ENCODE measurements at regions not wholly inside any gene's neighbourhood (a gene's known extent, or its start where the extent isn't known, plus 50 kb on each side); places are given as distances from the start of the nearest gene placed in this dataset.

DNA sequence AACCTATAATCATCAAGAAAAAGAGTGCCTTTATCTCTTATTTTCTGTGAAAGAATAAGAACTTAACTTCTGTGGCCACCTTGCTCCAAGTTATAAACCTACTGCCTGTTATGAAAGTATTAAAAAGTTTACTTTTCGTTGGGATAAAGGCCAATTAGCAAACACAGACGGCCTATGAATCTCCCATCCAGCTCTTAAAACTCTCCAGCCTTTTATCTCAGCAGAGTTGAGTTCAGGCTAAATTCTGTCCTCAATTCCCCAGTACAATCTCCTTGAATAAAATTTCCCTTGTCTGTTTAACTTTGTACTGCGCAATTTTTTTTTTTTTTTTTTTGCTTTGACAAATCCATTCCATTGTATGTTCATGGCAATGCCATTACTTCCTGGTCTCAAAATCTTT is 1058.4 kb downstream of the SLITRK5 start:
- DNase-seq (no peak), ATAC-seq (no peak)
- 85 to 90% methylated on average over 3 of the region's 3 CpGs for WGBS, 2 donors
- intact Hi-C loops (cut with DNase I), result no loop called here
- Histone ChIP-seq H3K27me3 (no peaks in the 10 kb centered on the region), H3K36me3 (no peaks in the 10 kb centered on the region), H3K4me3 (no peak overlapping the region), H3K9me3 (peaks cover 0 to 23% (median 0%) of the 10 kb centered on the region in 11 donors), H3K4me1 (no peaks in the 10 kb centered on the region), H3K27ac (no peak overlapping the region)
- TF ChIP-seq, protein P1, sequence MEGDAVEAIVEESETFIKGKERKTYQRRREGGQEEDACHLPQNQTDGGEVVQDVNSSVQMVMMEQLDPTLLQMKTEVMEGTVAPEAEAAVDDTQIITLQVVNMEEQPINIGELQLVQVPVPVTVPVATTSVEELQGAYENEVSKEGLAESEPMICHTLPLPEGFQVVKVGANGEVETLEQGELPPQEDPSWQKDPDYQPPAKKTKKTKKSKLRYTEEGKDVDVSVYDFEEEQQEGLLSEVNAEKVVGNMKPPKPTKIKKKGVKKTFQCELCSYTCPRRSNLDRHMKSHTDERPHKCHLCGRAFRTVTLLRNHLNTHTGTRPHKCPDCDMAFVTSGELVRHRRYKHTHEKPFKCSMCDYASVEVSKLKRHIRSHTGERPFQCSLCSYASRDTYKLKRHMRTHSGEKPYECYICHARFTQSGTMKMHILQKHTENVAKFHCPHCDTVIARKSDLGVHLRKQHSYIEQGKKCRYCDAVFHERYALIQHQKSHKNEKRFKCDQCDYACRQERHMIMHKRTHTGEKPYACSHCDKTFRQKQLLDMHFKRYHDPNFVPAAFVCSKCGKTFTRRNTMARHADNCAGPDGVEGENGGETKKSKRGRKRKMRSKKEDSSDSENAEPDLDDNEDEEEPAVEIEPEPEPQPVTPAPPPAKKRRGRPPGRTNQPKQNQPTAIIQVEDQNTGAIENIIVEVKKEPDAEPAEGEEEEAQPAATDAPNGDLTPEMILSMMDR (IDR thresholded peaks at IDR 0.05), result no peak

DNA sequence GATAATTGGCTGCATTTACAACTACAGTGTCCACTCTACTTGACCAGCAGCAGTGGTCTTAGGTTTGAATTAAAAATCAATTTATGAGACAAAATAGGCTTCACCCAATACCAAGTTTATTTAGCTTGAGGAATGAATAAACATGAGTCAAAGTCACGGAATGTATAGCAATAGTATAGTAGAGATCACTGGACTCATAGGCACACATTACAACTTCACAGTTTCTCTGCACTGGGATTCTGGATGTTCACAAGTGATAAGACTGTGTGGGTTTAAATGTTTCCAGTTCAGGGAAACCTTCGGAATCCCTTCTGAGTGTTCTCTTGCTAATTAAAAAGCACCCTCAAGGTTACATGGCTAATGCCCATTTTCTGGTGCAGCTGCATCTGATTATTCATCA is 1064.9 kb downstream of the SLITRK5 start:
- WGBS, 2 donors, result 74 to 75% methylated on average over 2 of the region's 2 CpGs
- Histone ChIP-seq H3K9me3 (peaks cover 0 to 6% (median 0%) of the 10 kb centered on the region in 11 donors), H3K4me1 (no peaks in the 10 kb centered on the region), H3K27ac (no peak overlapping the region), H3K36me3 (no peaks in the 10 kb centered on the region), H3K4me3 (no peak overlapping the region), H3K27me3 (no peaks in the 10 kb centered on the region)
- DNase-seq, result no peak
- intact Hi-C loops (cut with DNase I), result no loop called here
- TF ChIP-seq, protein P1 (IDR thresholded peaks at IDR 0.05), result no peak
- no peak for ATAC-seq

DNA sequence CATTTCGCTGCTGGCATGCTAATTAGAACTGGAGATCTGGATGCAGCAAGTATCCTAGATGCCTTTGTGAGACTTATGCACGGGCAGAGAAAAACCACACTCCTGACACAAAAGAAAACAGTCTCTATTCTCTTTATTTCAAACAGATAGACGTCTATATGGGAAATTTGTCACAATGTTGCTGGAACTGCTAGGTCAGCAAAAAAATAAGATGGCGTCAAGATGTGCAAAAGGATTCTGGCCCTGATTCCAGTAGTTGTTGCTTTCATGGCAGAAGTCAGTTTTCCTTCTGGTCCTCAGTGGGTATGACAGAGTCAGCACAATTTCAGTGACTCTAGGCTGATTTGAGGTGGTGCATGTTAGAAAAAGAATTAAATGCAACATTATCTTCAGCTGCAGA is 1068.0 kb downstream of the SLITRK5 start:
- intact Hi-C loops (cut with DNase I), result no loop called here
- ATAC-seq, result no peak
- TF ChIP-seq, protein P1 (IDR thresholded peaks at IDR 0.05), result no peak

DNA sequence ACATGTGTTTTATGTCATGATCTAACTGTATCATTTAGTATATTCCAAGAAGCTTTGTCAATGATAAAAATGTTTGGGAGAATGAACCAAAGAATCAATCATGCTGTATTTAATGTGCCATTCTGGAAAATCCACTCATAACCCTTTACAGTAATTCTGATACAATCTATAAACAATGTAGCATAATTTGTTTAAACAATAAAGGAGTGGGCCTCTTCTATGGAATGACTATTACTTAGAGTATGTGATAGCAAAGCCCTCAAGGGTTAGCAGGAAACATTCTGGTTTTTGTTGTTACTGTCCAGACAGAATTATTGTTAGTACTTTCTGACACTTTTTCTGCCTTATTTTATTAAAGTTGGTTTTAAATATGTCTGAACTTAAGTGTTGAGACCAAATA is 1073.1 kb downstream of the SLITRK5 start:
- ATAC-seq (no peak), DNase-seq (no peak)
- H3K27me3 ChIP-seq, result no peaks in the 10 kb centered on the region
- intact Hi-C loops (cut with DNase I), result no loop called here
- no peak overlapping the region for H3K27ac ChIP-seq
- H3K4me3 ChIP-seq, result no peak overlapping the region
- H3K4me1 ChIP-seq, result no peaks in the 10 kb centered on the region
- H3K9me3 ChIP-seq, result peaks cover 0 to 6% (median 0%) of the 10 kb centered on the region in 11 donors
- no peaks in the 10 kb centered on the region for H3K36me3 ChIP-seq
- TF ChIP-seq, protein P1 (IDR thresholded peaks at IDR 0.05), result no peak

More for the DNA sequence above, 1068.0 kb downstream of the SLITRK5 start:
- 77 to 84% methylated on average over 4 of the region's 4 CpGs for WGBS, 2 donors
- H3K9me3 ChIP-seq, result peaks cover 0 to 12% (median 0%) of the 10 kb centered on the region in 11 donors
- H3K36me3 ChIP-seq, result no peaks in the 10 kb centered on the region
- DNase-seq, result no peak
- no peak overlapping the region for H3K27ac ChIP-seq
- no peaks in the 10 kb centered on the region for H3K27me3 ChIP-seq
- H3K4me3 ChIP-seq, result no peak overlapping the region
- H3K4me1 ChIP-seq, result no peaks in the 10 kb centered on the region

DNA sequence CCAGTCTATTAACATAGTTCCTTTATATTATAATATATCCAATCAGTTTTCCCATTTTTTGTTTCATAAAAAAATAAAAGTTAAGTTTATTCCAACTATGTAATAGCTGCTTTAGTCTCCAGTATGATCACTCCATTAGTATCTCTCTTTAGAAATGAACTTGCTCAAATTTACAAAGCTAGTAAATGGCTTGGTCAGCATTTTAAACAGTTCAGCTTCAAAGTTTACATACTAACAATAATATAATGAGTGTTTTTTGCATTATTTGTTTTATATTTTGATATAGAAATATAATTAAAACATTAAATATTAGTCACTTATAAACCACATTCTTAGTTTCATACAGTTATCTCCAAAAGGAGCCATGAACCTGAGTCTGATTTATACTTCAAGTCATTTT is 1073.8 kb downstream of the SLITRK5 start:
- TF ChIP-seq, protein P1 (IDR thresholded peaks at IDR 0.05), result no peak

More for the DNA sequence above, 1073.8 kb downstream of the SLITRK5 start:
- Histone ChIP-seq H3K9me3 (peaks cover 0 to 6% (median 0%) of the 10 kb centered on the region in 11 donors), H3K27me3 (no peaks in the 10 kb centered on the region), H3K4me3 (no peak overlapping the region), H3K27ac (no peak overlapping the region), H3K36me3 (no peaks in the 10 kb centered on the region), H3K4me1 (no peaks in the 10 kb centered on the region)
- intact Hi-C loops (cut with DNase I), result no loop called here
- DNase-seq (no peak), ATAC-seq (no peak)

Measured in heart right ventricle (tissue), 16 donors.